ENCODE measurements at regions not wholly inside any gene's neighbourhood (a gene's known extent, or its start where the extent isn't known, plus 50 kb on each side); places are given as distances from the start of the nearest gene placed in this dataset.

- H3K4me1 ChIP-seq (ENCODE audit: insufficient read depth), result peaks cover 4% of the 10 kb centered on the region
- DNase-seq (ENCODE audit: extremely low spot score), result no peak
- 78% methylated on average over 4 of the region's 4 CpGs for WGBS
- H3K36me3 ChIP-seq (ENCODE audit: insufficient read depth), result no peaks in the 10 kb centered on the region
- no peak overlapping the region for H3K27ac ChIP-seq (ENCODE audit: low read depth)
- H3K4me3 ChIP-seq (ENCODE audit: low read depth, low read length), result no peak overlapping the region
These were observed 401.0 kb upstream of the TBL1XR1 start for GRCh38 chr3:177598097-177598833.

GRCh38 chr3:177599326-177599725 lies 402.0 kb upstream of the TBL1XR1 start:
- Histone ChIP-seq H3K4me1 (ENCODE audit: insufficient read depth) (peaks cover 4% of the 10 kb centered on the region), H3K27ac (ENCODE audit: low read depth) (no peak overlapping the region)

GRCh38 chr3:177599837-177600236 lies 402.6 kb upstream of the TBL1XR1 start:
- Histone ChIP-seq H3K4me3 (ENCODE audit: low read depth, low read length) (no peak overlapping the region), H3K27ac (ENCODE audit: low read depth) (no peak overlapping the region), H3K4me1 (ENCODE audit: insufficient read depth) (peaks cover 4% of the 10 kb centered on the region), H3K36me3 (ENCODE audit: insufficient read depth) (no peaks in the 10 kb centered on the region)
- DNase-seq (ENCODE audit: extremely low spot score), result no peak
- WGBS, result 73% methylated on average over 4 of the region's 4 CpGs

More at GRCh38 chr3:177599326-177599725, 402.0 kb upstream of the TBL1XR1 start:
- 68% methylated on average over 2 of the region's 2 CpGs for WGBS
- H3K36me3 ChIP-seq (ENCODE audit: insufficient read depth), result no peaks in the 10 kb centered on the region
- DNase-seq (ENCODE audit: extremely low spot score), result no peak
- H3K4me3 ChIP-seq (ENCODE audit: low read depth, low read length), result no peak overlapping the region

- no peak for DNase-seq (ENCODE audit: extremely low spot score)
- no peak overlapping the region for H3K27ac ChIP-seq (ENCODE audit: low read depth)
- H3K4me3 ChIP-seq (ENCODE audit: low read depth, low read length), result no peak overlapping the region
- no peaks in the 10 kb centered on the region for H3K36me3 ChIP-seq (ENCODE audit: insufficient read depth)
- 98% methylated on average over 2 of the region's 2 CpGs for WGBS
- peaks cover 4% of the 10 kb centered on the region for H3K4me1 ChIP-seq (ENCODE audit: insufficient read depth)
These were observed 403.1 kb upstream of the TBL1XR1 start for GRCh38 chr3:177600411-177600810.

GRCh38 chr3:177601152-177601551 lies 403.9 kb upstream of the TBL1XR1 start:
- Histone ChIP-seq H3K27ac (ENCODE audit: low read depth) (no peak overlapping the region), H3K4me1 (ENCODE audit: insufficient read depth) (peaks cover 4% of the 10 kb centered on the region), H3K36me3 (ENCODE audit: insufficient read depth) (no peaks in the 10 kb centered on the region), H3K4me3 (ENCODE audit: low read depth, low read length) (no peak overlapping the region)
- no peak for DNase-seq (ENCODE audit: extremely low spot score)

- H3K4me1 ChIP-seq (ENCODE audit: insufficient read depth), result peaks cover 4% of the 10 kb centered on the region
- no peak overlapping the region for H3K27ac ChIP-seq (ENCODE audit: low read depth)
- WGBS, result 84% methylated on average over 2 of the region's 2 CpGs
- no peak for DNase-seq (ENCODE audit: extremely low spot score)
- no peaks in the 10 kb centered on the region for H3K36me3 ChIP-seq (ENCODE audit: insufficient read depth)
- H3K4me3 ChIP-seq (ENCODE audit: low read depth, low read length), result no peak overlapping the region
These were observed 405.4 kb upstream of the TBL1XR1 start for GRCh38 chr3:177602601-177603147.

GRCh38 chr3:177603148-177603603 lies 405.9 kb upstream of the TBL1XR1 start:
- H3K36me3 ChIP-seq (ENCODE audit: insufficient read depth), result no peaks in the 10 kb centered on the region
- 84% methylated on average over 2 of the region's 2 CpGs for WGBS
- H3K27ac ChIP-seq (ENCODE audit: low read depth), result no peak overlapping the region
- H3K4me3 ChIP-seq (ENCODE audit: low read depth, low read length), result no peak overlapping the region
- DNase-seq (ENCODE audit: extremely low spot score), result no peak
- peaks cover 4% of the 10 kb centered on the region for H3K4me1 ChIP-seq (ENCODE audit: insufficient read depth)

GRCh38 chr3:177604181-177604580 lies 406.9 kb upstream of the TBL1XR1 start:
- Histone ChIP-seq H3K4me1 (ENCODE audit: insufficient read depth) (peaks cover 2% of the 10 kb centered on the region), H3K4me3 (ENCODE audit: low read depth, low read length) (no peak overlapping the region), H3K36me3 (ENCODE audit: insufficient read depth) (no peaks in the 10 kb centered on the region), H3K27ac (ENCODE audit: low read depth) (no peak overlapping the region)
- no peak for DNase-seq (ENCODE audit: extremely low spot score)
- WGBS, result 94% methylated on average over 7 of the region's 7 CpGs

- no peak for DNase-seq (ENCODE audit: extremely low spot score)
- no peak overlapping the region for H3K27ac ChIP-seq (ENCODE audit: low read depth)
- WGBS, result 66% methylated on average over 4 of the region's 4 CpGs
- no peak overlapping the region for H3K4me3 ChIP-seq (ENCODE audit: low read depth, low read length)
- no peaks in the 10 kb centered on the region for H3K4me1 ChIP-seq (ENCODE audit: insufficient read depth)
- H3K36me3 ChIP-seq (ENCODE audit: insufficient read depth), result no peaks in the 10 kb centered on the region
These were observed 409.6 kb upstream of the TBL1XR1 start for GRCh38 chr3:177606891-177607290.

- H3K4me1 ChIP-seq (ENCODE audit: insufficient read depth), result no peaks in the 10 kb centered on the region
- no peak for DNase-seq (ENCODE audit: extremely low spot score)
- WGBS, result 58% methylated on average over 5 of the region's 5 CpGs
- H3K4me3 ChIP-seq (ENCODE audit: low read depth, low read length), result no peak overlapping the region
- H3K36me3 ChIP-seq (ENCODE audit: insufficient read depth), result no peaks in the 10 kb centered on the region
- no peak overlapping the region for H3K27ac ChIP-seq (ENCODE audit: low read depth)
These were observed 410.3 kb upstream of the TBL1XR1 start for GRCh38 chr3:177607589-177607988.

GRCh38 chr3:177608443-177608842 lies 411.2 kb upstream of the TBL1XR1 start:
- 72% methylated on average over 1 of the region's 1 CpG for WGBS

GRCh38 chr3:177609613-177610012 lies 412.3 kb upstream of the TBL1XR1 start:
- no peak overlapping the region for H3K4me3 ChIP-seq (ENCODE audit: low read depth, low read length)
- DNase-seq (ENCODE audit: extremely low spot score), result no peak
- H3K27ac ChIP-seq (ENCODE audit: low read depth), result no peak overlapping the region
- H3K36me3 ChIP-seq (ENCODE audit: insufficient read depth), result no peaks in the 10 kb centered on the region
- no peaks in the 10 kb centered on the region for H3K4me1 ChIP-seq (ENCODE audit: insufficient read depth)

More at GRCh38 chr3:177608443-177608842, 411.2 kb upstream of the TBL1XR1 start:
- Histone ChIP-seq H3K4me3 (ENCODE audit: low read depth, low read length) (no peak overlapping the region), H3K36me3 (ENCODE audit: insufficient read depth) (no peaks in the 10 kb centered on the region), H3K4me1 (ENCODE audit: insufficient read depth) (no peaks in the 10 kb centered on the region), H3K27ac (ENCODE audit: low read depth) (no peak overlapping the region)
- DNase-seq (ENCODE audit: extremely low spot score), result no peak

GRCh38 chr3:177610262-177610661 lies 413.0 kb upstream of the TBL1XR1 start:
- Histone ChIP-seq H3K4me1 (ENCODE audit: insufficient read depth) (no peaks in the 10 kb centered on the region), H3K27ac (ENCODE audit: low read depth) (no peak overlapping the region), H3K36me3 (ENCODE audit: insufficient read depth) (no peaks in the 10 kb centered on the region), H3K4me3 (ENCODE audit: low read depth, low read length) (no peak overlapping the region)
- WGBS, result 70% methylated on average over 2 of the region's 2 CpGs
- DNase-seq (ENCODE audit: extremely low spot score), result no peak

Measured in urinary bladder (tissue), 3 donors.